K562 (cell line): ENCODE measurements at regions not wholly inside any gene's neighbourhood (a gene's known extent, or its start where the extent isn't known, plus 50 kb on each side); places are given as distances from the start of the nearest gene placed in this dataset.

Experiments used
- ATAC-seq: fragments of 200-7000 bp; cut with Tn5 transposase; 3 replicates; pipeline ENCODE4 v1.9.1; 2020; ENCODE audit warnings: moderate library complexity
- BruUV-seq: library from RNA; stranded (reverse); fragments of 400-500 nt; replicated peaks from 2 replicates; lab custom pipeline; 2021; lab: Mats Ljungman, UMichigan
- CTCF ChIA-PET: fragments of 300-600 bp; formaldehyde crosslinking; extraction: SDS; loops from one replicate; lab custom pipeline; 2021; ENCODE audit warnings: low intra/inter-chr PET ratio; lab: Yijun Ruan, JAX
- POLR2A ChIA-PET: fragments of 300-600, 350-650 bp; sonication (Branson Sonifier 250); formaldehyde crosslinking; extraction: SDS; loops from one replicate; lab custom pipeline; 2021; ENCODE audit warnings: antibody characterized with exemption, inconsistent platforms; lab: Yijun Ruan, JAX
- DNase-seq, 4 experiments: peaks; one replicate each; pipeline versions ENCODE4 v3.0.0 to v3.0.0-alpha.2; 2011 to 2018; ENCODE audit warnings: low spot score in 3 of 4, mixed read lengths in 3 of 4; ENCODE audit errors: extremely low read depth in 1 of 4
- FAIRE-seq: peaks from 2 replicates; lab custom pipeline; 2011; peaks lifted over from hg19 to GRCh38; lab: Jason Lieb, UNC
- H2AFZ ChIP-seq: 2 replicates; pipeline ENCODE4 v1.6.0; 2011; ENCODE audit warnings: low read depth, low read length, control low read depth, inconsistent platforms
- H3K27ac ChIP-seq: fragments of 200-600 bp; 3 replicates; pipeline ENCODE4 v1.8.0; 2011; ENCODE audit warnings: low read depth, mild to moderate bottlenecking, control low read depth, inconsistent platforms, low read length, moderate library complexity, mixed read lengths; ENCODE audit errors: extremely low read depth
- H3K27me3 ChIP-seq, 2 experiments: fragments of 300-600 bp in 1 of 2; 2 replicates in 1 of 2; 3 replicates in 1 of 2; pipeline versions ENCODE4 v1.6.0 to v1.8.0; 2011; ENCODE audit warnings: inconsistent platforms in 2 of 2, low read length in 2 of 2, mild to moderate bottlenecking in 1 of 2, mixed read lengths in 1 of 2, moderate library complexity in 1 of 2; ENCODE audit not compliant: control insufficient read depth in 2 of 2, insufficient read depth in 2 of 2
- H3K36me3 ChIP-seq: fragments of 300-600 bp; 3 replicates; pipeline ENCODE4 v1.8.0; 2011; ENCODE audit warnings: mild to moderate bottlenecking, low read length, inconsistent platforms; ENCODE audit not compliant: control insufficient read depth, insufficient read depth
- H3K4me1 ChIP-seq, 2 experiments: fragments of 200-600 bp in 1 of 2; replicated peaks in 1 of 2; 2 replicates in 1 of 2; 3 replicates in 1 of 2; pipeline versions ENCODE4 v1.5.1 to v1.8.0; 2011; ENCODE audit warnings: inconsistent platforms in 2 of 2, low read length in 2 of 2, mild to moderate bottlenecking in 1 of 2, mixed read lengths in 1 of 2, moderate library complexity in 1 of 2; ENCODE audit not compliant: control insufficient read depth in 2 of 2, insufficient read depth in 2 of 2
- H3K4me2 ChIP-seq: 2 replicates; pipeline ENCODE4 v1.6.1; 2011; ENCODE audit warnings: low read length, control low read depth, inconsistent platforms, mixed read lengths; ENCODE audit not compliant: insufficient read depth
- H3K4me3 ChIP-seq: fragments of 200-600 bp; sonication (generic), shearing (Covaris generic); 2 replicates; pipeline ENCODE4 v1.5.1; 2016; ENCODE audit warnings: control low read depth, inconsistent platforms
- H3K79me2 ChIP-seq: fragments of 200-600 bp; 3 replicates; pipeline ENCODE4 v1.8.0; 2011; ENCODE audit warnings: low read length, inconsistent platforms; ENCODE audit not compliant: control insufficient read depth, insufficient read depth
- H3K9ac ChIP-seq, 2 experiments: 2 replicates each; pipeline versions ENCODE4 v1.6.0 to v1.6.1; 2011; ENCODE audit warnings: low read depth in 2 of 2, low read length in 2 of 2, control low read depth in 1 of 2, inconsistent platforms in 1 of 2, mild to moderate bottlenecking in 1 of 2, mixed read lengths in 1 of 2; ENCODE audit not compliant: insufficient read depth in 1 of 2
- H3K9me1 ChIP-seq: one replicate; pipeline ENCODE4 v1.6.0; 2011; ENCODE audit warnings: inconsistent platforms, mild to moderate bottlenecking, low read length, moderate library complexity; ENCODE audit not compliant: control insufficient read depth, insufficient read depth
- H3K9me3 ChIP-seq: replicated peaks from 2 replicates; pipeline ENCODE4 v1.5.1; 2011; ENCODE audit warnings: low read depth, low read length, inconsistent platforms; ENCODE audit not compliant: control insufficient read depth, insufficient read depth
- H4K20me1 ChIP-seq: replicated peaks from 2 replicates; pipeline ENCODE4 v1.6.1; 2011; ENCODE audit warnings: low read length, inconsistent platforms, mixed read lengths; ENCODE audit not compliant: control insufficient read depth, insufficient read depth
- BRCA1 ChIP-seq, 2 experiments: fragments of 450-650 bp in 1 of 2; sonication (generic) in 1 of 2; formaldehyde crosslinking in 1 of 2; IDR thresholded peaks; 2 replicates each; pipeline versions ENCODE4 v1.5.0 to v1.6.1; 2017 to 2020; ENCODE audit warnings: mild to moderate bottlenecking in 1 of 2, missing genetic modification reagents in 1 of 2
- CBFB ChIP-seq: sonication (generic); formaldehyde crosslinking; IDR thresholded peaks from 2 replicates; pipeline ENCODE4 v1.4.0; 2020; ENCODE audit warnings: mild to moderate bottlenecking, missing genetic modification reagents
- CBX2 ChIP-seq: fragments of 200-600 bp; sonication (generic); IDR thresholded peaks from one replicate; pipeline ENCODE4 v1.6.1; 2012; ENCODE audit warnings: mild to moderate bottlenecking, low read length, inconsistent platforms; ENCODE audit not compliant: insufficient read depth, poor library complexity, severe bottlenecking
- CBX8 ChIP-seq: fragments of 200-600 bp; sonication (generic); IDR thresholded peaks from 2 replicates; pipeline ENCODE4 v1.6.1; 2012; ENCODE audit warnings: borderline replicate concordance, mixed run types, low read depth, mild to moderate bottlenecking, moderate library complexity, mixed read lengths, low read length, control low read depth, inconsistent platforms; ENCODE audit not compliant: poor library complexity, severe bottlenecking; ENCODE audit errors: extremely low read depth
- ELF1 ChIP-seq: fragments of 200-800 bp; sonication (Bioruptor generic); IDR thresholded peaks from 2 replicates; pipeline ENCODE4 v1.6.1; 2016; ENCODE audit warnings: missing genetic modification characterization, missing compliant biosample characterization
- HDAC3 ChIP-seq: fragments of 450-650 bp; IDR thresholded peaks from 2 replicates; pipeline ENCODE4 v1.6.1; 2018; ENCODE audit warnings: borderline replicate concordance, mild to moderate bottlenecking, moderate library complexity; ENCODE audit not compliant: partially characterized antibody
- KLF16 ChIP-seq: IDR thresholded peaks from 2 replicates; pipeline ENCODE4 v1.6.1; 2016; ENCODE audit warnings: antibody characterized with exemption
- LARP7 ChIP-seq: fragments of 450-650 bp; IDR thresholded peaks from 2 replicates; pipeline ENCODE4 v1.6.1; 2016
- MLX ChIP-seq, 2 experiments: fragments of 450-650 bp in 1 of 2; sonication (generic) in 1 of 2; formaldehyde crosslinking; conservative IDR thresholded peaks; 2 replicates each; pipeline versions ENCODE4 v1.4.0 to v1.8.1; 2020 to 2022; ENCODE audit warnings: mild to moderate bottlenecking in 1 of 2, missing genetic modification reagents in 1 of 2
- MTF1 ChIP-seq: fragments of 250-450 bp; sonication (Bioruptor Pico); IDR thresholded peaks from 2 replicates; pipeline ENCODE4 v1.9.0; 2021; ENCODE audit warnings: moderate library complexity, mild to moderate bottlenecking, inconsistent platforms, borderline replicate concordance
- NCOA6 ChIP-seq: fragments of 450-650 bp; IDR thresholded peaks from 2 replicates; pipeline ENCODE4 v1.6.1; 2017; ENCODE audit warnings: mild to moderate bottlenecking
- SMARCE1 ChIP-seq: fragments of 450-650 bp; IDR thresholded peaks from 2 replicates; pipeline ENCODE4 v1.7.1; 2016; ENCODE audit warnings: mild to moderate bottlenecking
- SNAPC5 ChIP-seq: fragments of 250-450 bp; sonication (Bioruptor Pico); IDR thresholded peaks from 2 replicates; pipeline ENCODE4 v1.8.0; 2021; ENCODE audit warnings: moderate library complexity, mild to moderate bottlenecking, inconsistent platforms
- SOX6 ChIP-seq: fragments of 450-650 bp; IDR thresholded peaks from 2 replicates; pipeline ENCODE4 v1.6.1; 2014; ENCODE audit warnings: mild to moderate bottlenecking
- ZFPM2 ChIP-seq: fragments of 250-450 bp; sonication (Bioruptor Pico); IDR thresholded peaks from 2 replicates; pipeline ENCODE4 v1.5.1; 2022; ENCODE audit warnings: mild to moderate bottlenecking
- ZNF699 ChIP-seq: fragments of 250-450 bp; sonication (Bioruptor Pico); IDR thresholded peaks from 2 replicates; pipeline ENCODE4 v1.8.0; 2021; ENCODE audit warnings: mild to moderate bottlenecking, moderate library complexity; ENCODE audit not compliant: insufficient replicate concordance
- WGBS: fragments of 100-300 bp; shearing (Covaris generic); methylation state at CpG from one replicate; pipeline ENCODE4 v1.1.6; 2016; ENCODE audit warnings: low coverage, mixed read lengths; ENCODE audit not compliant: insufficient coverage; ENCODE audit errors: missing lambda C conversion rate; 5-methylcytosine and 5-hydroxymethylcytosine counted together
- in situ Hi-C: fragments of 300-500 bp; cut with MboI; formaldehyde crosslinking; loops from 4 replicates; pipeline ENCODE4 v1.15.0; 2018; ENCODE audit warnings: inconsistent platforms, mixed read lengths
- intact Hi-C: fragments of 100-400 bp; cut with micrococcal nuclease; formaldehyde crosslinking; loops from 2 replicates; pipeline ENCODE4 v1.14.2; 2022

- TF ChIP-seq LARP7 (no peak), SNAPC5 (CRISPR knock-in tag) (no peak), CBX8 (no peak), HDAC3 (no peak), NCOA6 (no peak)
- TF ChIP-seq, all 486 proteins: peak for 0
Measured at GRCh38 chr5:158045696-158046095, 186.8 kb upstream of the CLINT1 start (continued).

GRCh38 chr5:158039911-158040347 is 181.0 kb upstream of the CLINT1 start:
- ChIA-PET POLR2A (no interaction called here), CTCF (no interaction called here)

More at GRCh38 chr5:158039911-158040347, 181.0 kb upstream of the CLINT1 start:
- no peaks in the 10 kb centered on the region for H3K9me1 ChIP-seq
- no peaks in the 10 kb centered on the region for H3K4me1 ChIP-seq
- WGBS, result 0% methylated on average over 2 of the region's 2 CpGs
- H2AFZ ChIP-seq, result no peak overlapping the region
- in situ Hi-C loops (no loop called here), intact Hi-C loops (no loop called here)
- H3K79me2 ChIP-seq, result no peaks in the 10 kb centered on the region
- no TSS peak for BruUV-seq
- ATAC-seq (no peak), FAIRE-seq (no peak), DNase-seq (no peak)
- no peaks in the 10 kb centered on the region for H4K20me1 ChIP-seq
- H3K9ac ChIP-seq, result no peak overlapping the region
- no peak overlapping the region for H3K4me2 ChIP-seq
- no peaks in the 10 kb centered on the region for H3K9me3 ChIP-seq
- H3K27me3 ChIP-seq, result no peaks in the 10 kb centered on the region
- no peaks in the 10 kb centered on the region for H3K36me3 ChIP-seq
- TF ChIP-seq MLX (CRISPR knock-in tag; conservative IDR thresholded peaks at IDR 0.05), result no peak
- TF ChIP-seq SMARCE1, result no peak
- no peak for TF ChIP-seq CBFB (CRISPR knock-in tag)
- no peak for TF ChIP-seq ZFPM2 (CRISPR knock-in tag)
- no peak for TF ChIP-seq SOX6
- no peak for TF ChIP-seq BRCA1 (IDR thresholded peaks at IDR 0.05)
- TF ChIP-seq BRCA1 (CRISPR knock-in tag; IDR thresholded peaks at IDR 0.05), result no peak
- TF ChIP-seq MTF1, result no peak
- no peak for TF ChIP-seq CBX2
- TF ChIP-seq ELF1 (tag), result no peak
- no peak for TF ChIP-seq KLF16
- no peak for TF ChIP-seq ZNF699 (CRISPR knock-in tag)
- H3K27ac ChIP-seq, result no peak overlapping the region
- H3K4me3 ChIP-seq, result no peak overlapping the region
